HL-60 (cell line): ENCODE measurements at regions not wholly inside any gene's neighbourhood (a gene's known extent, or its start where the extent isn't known, plus 50 kb on each side); places are given as distances from the start of the nearest gene placed in this dataset.

ENCODE experiments used
- DNase-seq, 2 experiments: peaks; one replicate each; pipeline ENCODE4 v3.0.0-alpha.2; 2010 to 2020; ENCODE audit warnings: low read depth in 1 of 2, low spot score in 1 of 2
- H3K27ac ChIP-seq: fragments of 250-450 bp; sonication (Bioruptor Pico); replicated peaks from 2 replicates; pipeline ENCODE4 v1.5.1; 2020; ENCODE audit warnings: mild to moderate bottlenecking, moderate library complexity
- H3K27me3 ChIP-seq: fragments of 250-450 bp; sonication (Bioruptor Pico); 2 replicates; pipeline ENCODE4 v1.5.1; 2021; ENCODE audit warnings: mild to moderate bottlenecking, moderate library complexity; ENCODE audit not compliant: insufficient read depth, poor library complexity, severe bottlenecking
- H3K4me3 ChIP-seq: replicated peaks from 2 replicates; pipeline ENCODE4 v1.5.1; 2011; ENCODE audit warnings: mild to moderate bottlenecking, control low read depth, low read length; ENCODE audit not compliant: insufficient read depth
- CTCF ChIP-seq: IDR thresholded peaks from one replicate; pipeline ENCODE4 v1.5.1; 2011; ENCODE audit warnings: low read length, control low read depth, inconsistent platforms; ENCODE audit not compliant: insufficient read depth
- GABPA ChIP-seq: IDR thresholded peaks from 2 replicates; pipeline ENCODE4 v1.6.1; 2012; ENCODE audit warnings: low read depth
- POLR2AphosphoS5 ChIP-seq: IDR thresholded peaks from 2 replicates; pipeline ENCODE4 v1.6.1; 2012; ENCODE audit warnings: low read depth
- REST ChIP-seq: IDR thresholded peaks from 2 replicates; pipeline ENCODE4 v1.6.1; 2012; ENCODE audit warnings: low read depth; ENCODE audit not compliant: insufficient replicate concordance
- SPI1 ChIP-seq: IDR thresholded peaks from 2 replicates; pipeline ENCODE4 v1.6.1; 2012; ENCODE audit warnings: low read depth, mild to moderate bottlenecking, borderline replicate concordance

- no peak for DNase-seq
These were observed 668.3 kb upstream of the ADGRB3 start for GRCh38 chr6:67966830-67967229.

GRCh38 chr6:67956352-67956751 is 678.7 kb upstream of the ADGRB3 start:
- H3K27ac ChIP-seq, result no peak overlapping the region

More at GRCh38 chr6:67966830-67967229, 668.3 kb upstream of the ADGRB3 start:
- TF ChIP-seq CTCF (no peak), SPI1 (no peak), GABPA (no peak), REST (no peak), POLR2AphosphoS5 (no peak)
- no peak overlapping the region for H3K27ac ChIP-seq
- H3K4me3 ChIP-seq, result no peak overlapping the region
- no peaks in the 10 kb centered on the region for H3K27me3 ChIP-seq

GRCh38 chr6:67952948-67953347 is 682.1 kb upstream of the ADGRB3 start:
- no peak for TF ChIP-seq REST
- TF ChIP-seq SPI1, result no peak
- TF ChIP-seq GABPA, result no peak
- TF ChIP-seq POLR2AphosphoS5, result no peak
- no peak for TF ChIP-seq CTCF
- DNase-seq, result no peak
- no peak overlapping the region for H3K4me3 ChIP-seq
- no peaks in the 10 kb centered on the region for H3K27me3 ChIP-seq
- no peak overlapping the region for H3K27ac ChIP-seq

More at GRCh38 chr6:67956352-67956751, 678.7 kb upstream of the ADGRB3 start:
- no peak for TF ChIP-seq POLR2AphosphoS5
- TF ChIP-seq GABPA, result no peak
- TF ChIP-seq REST, result no peak
- TF ChIP-seq SPI1, result no peak
- no peak for TF ChIP-seq CTCF
- DNase-seq, result no peak
- Histone ChIP-seq H3K27me3 (no peaks in the 10 kb centered on the region), H3K4me3 (no peak overlapping the region)
